Central memory CD8-positive, alpha-beta T cell (primary cell): ENCODE measurements at regions not wholly inside any gene's neighbourhood (a gene's known extent, or its start where the extent isn't known, plus 50 kb on each side); places are given as distances from the start of the nearest gene placed in this dataset.

ENCODE experiments used
- ATAC-seq: fragments of 150-1000 bp; cut with Tn5 transposase; replicated peaks from 2 replicates; pipeline ENCODE4 v1.10.0; 2022; ENCODE audit warnings: mild to moderate bottlenecking, moderate FRiP score, moderate number of reproducible peaks; ENCODE audit not compliant: poor library complexity, severe bottlenecking; ENCODE audit errors: extremely low read depth
- DNase-seq, 2 donors: peaks; one replicate each; pipeline ENCODE4 v3.0.0; 2021; ENCODE audit warnings: low spot score in 2 of 2
- H3K27ac Mint-ChIP-seq: one replicate; pipeline ENCODE4 v1.8.0; 2022; ENCODE audit warnings: low read depth, mild to moderate bottlenecking, moderate library complexity, mixed read lengths
- H3K27me3 Mint-ChIP-seq: one replicate; pipeline ENCODE4 v1.8.0; 2022; ENCODE audit warnings: mixed read lengths
- H3K36me3 Mint-ChIP-seq: one replicate; pipeline ENCODE4 v1.8.0; 2022; ENCODE audit warnings: mild to moderate bottlenecking, moderate library complexity, mixed read lengths; ENCODE audit not compliant: insufficient read depth
- H3K4me1 Mint-ChIP-seq: one replicate; pipeline ENCODE4 v1.8.0; 2022; ENCODE audit warnings: mixed read lengths
- H3K4me3 Mint-ChIP-seq: one replicate; pipeline ENCODE4 v1.8.0; 2022; ENCODE audit warnings: mild to moderate bottlenecking, moderate library complexity, mixed read lengths
- H3K9me3 Mint-ChIP-seq: one replicate; pipeline ENCODE4 v1.8.0; 2022; ENCODE audit warnings: mixed read lengths

DNA sequence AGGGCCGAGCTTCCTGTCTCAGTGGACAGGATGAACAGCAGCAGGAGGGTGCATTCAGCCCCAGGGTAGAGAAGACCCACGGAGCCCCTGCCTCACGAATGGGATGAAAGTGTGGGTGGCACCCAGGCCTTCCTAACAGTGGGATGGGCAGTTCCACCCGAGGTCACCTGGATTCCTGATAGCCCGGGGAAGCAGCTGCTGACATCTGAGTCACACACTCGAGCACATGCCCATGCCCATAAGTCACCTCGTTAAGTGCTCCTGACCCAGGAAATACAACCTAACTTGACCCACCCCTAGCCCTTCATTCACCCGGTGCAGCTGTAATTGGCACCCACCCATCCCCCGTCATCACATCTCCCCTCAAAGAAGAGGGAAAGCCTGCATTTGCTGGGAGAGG, 85.3 kb upstream of the FOXF1 start:
- Mint-ChIP-seq H3K27ac (no peak overlapping the region), H3K4me1 (no peaks in the 10 kb centered on the region), H3K4me3 (no peak overlapping the region), H3K9me3 (no peaks in the 10 kb centered on the region), H3K27me3 (peaks cover 35% of the 10 kb centered on the region), H3K36me3 (no peaks in the 10 kb centered on the region)
- ATAC-seq (no peak), DNase-seq (no peak)

DNA sequence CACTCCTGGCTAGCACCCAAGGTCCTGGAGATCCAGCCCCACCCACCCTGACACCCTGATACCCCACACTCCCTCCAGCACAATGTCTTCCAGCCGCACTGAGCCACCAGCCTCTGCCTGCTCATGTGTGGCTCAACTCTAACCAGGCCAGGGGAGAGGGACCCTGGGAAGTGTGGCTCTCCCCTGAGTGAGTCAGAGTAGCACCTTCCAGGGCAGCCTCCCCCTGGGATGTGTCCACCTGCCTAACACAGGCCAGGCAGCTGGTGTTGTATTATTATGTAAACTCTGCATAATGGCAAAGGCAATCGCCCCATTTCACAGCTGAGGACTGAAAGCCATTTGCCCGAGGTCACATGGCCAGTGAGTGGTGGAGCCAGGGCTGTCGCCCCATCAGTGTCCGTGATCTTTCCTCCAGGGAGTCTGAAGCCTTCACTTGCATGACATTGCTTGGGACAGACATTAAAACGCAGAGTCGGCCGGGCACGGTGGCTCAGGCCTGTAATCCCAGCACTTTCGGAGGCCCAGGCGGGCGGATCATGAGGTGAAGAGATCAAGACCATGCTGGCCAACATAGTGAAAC, 84.2 kb upstream of the FOXF1 start:
- Mint-ChIP-seq H3K27me3 (peaks cover 39% of the 10 kb centered on the region), H3K27ac (no peak overlapping the region), H3K36me3 (no peaks in the 10 kb centered on the region), H3K4me1 (no peaks in the 10 kb centered on the region), H3K9me3 (no peaks in the 10 kb centered on the region), H3K4me3 (no peak overlapping the region)
- no peak for DNase-seq
- no peak for ATAC-seq

DNA sequence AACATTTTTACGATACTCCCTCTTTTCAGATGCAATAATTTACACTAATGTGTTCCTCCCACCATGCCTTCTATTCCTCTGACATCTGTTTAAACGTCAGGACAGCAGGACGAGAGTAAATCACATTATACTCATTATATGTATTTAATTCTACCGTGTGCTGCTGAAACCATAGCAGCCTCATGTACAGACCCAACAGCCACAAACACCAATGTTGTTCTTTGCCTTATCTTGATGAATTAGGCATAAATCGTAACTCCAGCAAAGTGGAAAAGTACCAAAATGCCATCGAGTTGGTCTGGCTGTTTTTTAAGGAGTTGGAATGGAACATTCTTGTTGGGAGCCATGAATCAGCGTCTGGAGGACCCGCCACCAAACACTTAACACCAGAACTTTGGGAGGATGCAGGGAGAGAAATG, 82.9 kb upstream of the FOXF1 start:
- no peaks in the 10 kb centered on the region for H3K36me3 Mint-ChIP-seq
- no peak for ATAC-seq
- H3K9me3 Mint-ChIP-seq: no peaks in the 10 kb centered on the region
- peaks cover 44% of the 10 kb centered on the region for H3K27me3 Mint-ChIP-seq
- H3K4me3 Mint-ChIP-seq: no peak overlapping the region
- no peaks in the 10 kb centered on the region for H3K4me1 Mint-ChIP-seq
- DNase-seq: no peak
- H3K27ac Mint-ChIP-seq: no peak overlapping the region

DNA sequence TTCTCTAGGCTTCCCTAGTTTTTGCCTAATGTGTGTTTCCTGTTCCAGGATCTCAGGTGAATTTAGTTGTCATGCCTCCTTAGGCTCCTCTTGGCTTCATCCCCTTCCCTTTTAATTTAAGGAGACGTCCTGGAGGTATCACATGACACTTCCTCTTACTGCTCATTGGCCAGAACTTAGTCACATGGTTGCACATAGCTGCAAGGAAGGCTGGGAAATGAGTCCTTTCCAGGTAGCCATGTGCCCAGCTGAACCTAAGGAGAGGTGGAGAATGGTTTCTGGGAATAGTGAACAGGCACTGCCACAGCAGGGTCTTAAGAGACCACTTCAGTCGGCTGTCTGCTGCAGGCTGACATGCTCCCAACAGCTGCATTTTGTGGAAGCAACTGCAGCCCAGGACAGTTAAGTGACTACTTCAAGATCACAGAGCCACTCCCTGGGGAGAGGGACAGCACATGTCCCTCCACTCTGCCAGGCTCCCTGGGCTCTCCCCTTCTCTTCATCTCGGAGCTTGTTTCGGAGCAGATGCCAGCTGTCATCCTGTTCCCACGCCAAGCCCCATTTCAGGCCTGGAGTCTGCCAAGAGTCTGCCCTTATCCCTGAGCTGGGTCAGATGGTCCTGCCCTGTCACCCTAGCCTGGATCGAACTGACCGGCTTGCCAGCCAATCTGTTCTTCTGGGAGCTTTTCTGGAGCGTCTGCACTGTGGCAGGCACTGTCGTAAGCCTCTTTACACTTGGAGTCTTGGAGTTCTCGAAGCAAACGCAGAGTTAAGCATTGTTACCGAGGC, 81.4 kb upstream of the FOXF1 start:
- Mint-ChIP-seq H3K4me3 (no peak overlapping the region), H3K27me3 (peaks cover 44% of the 10 kb centered on the region), H3K4me1 (no peaks in the 10 kb centered on the region), H3K36me3 (no peaks in the 10 kb centered on the region), H3K27ac (no peak overlapping the region), H3K9me3 (no peaks in the 10 kb centered on the region)
- ATAC-seq: no peak
- no peak for DNase-seq

DNA sequence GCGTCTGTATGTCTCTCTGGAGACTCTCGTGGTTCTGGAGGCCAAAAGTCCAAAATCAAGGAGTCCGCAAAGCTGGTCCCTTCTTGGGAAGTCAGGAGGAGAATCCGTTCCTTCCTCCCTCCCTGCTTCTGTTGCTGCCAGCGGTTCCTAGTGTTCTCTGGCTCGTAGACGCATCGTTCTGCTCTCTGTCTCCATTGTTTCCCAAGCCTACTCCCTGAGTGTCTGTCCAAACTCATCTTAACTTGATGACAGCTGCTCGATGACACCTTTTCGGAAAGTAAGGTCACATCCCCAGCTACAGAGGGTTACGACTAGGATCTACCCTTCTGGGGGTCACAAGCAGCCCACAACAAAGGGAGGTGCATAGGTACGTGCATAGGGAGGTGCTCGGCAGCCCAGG, 80.7 kb upstream of the FOXF1 start:
- Mint-ChIP-seq H3K4me1 (no peaks in the 10 kb centered on the region), H3K27me3 (peaks cover 44% of the 10 kb centered on the region), H3K4me3 (no peak overlapping the region), H3K27ac (no peak overlapping the region), H3K36me3 (no peaks in the 10 kb centered on the region), H3K9me3 (no peaks in the 10 kb centered on the region)
- no peak for ATAC-seq
- no peak for DNase-seq

DNA sequence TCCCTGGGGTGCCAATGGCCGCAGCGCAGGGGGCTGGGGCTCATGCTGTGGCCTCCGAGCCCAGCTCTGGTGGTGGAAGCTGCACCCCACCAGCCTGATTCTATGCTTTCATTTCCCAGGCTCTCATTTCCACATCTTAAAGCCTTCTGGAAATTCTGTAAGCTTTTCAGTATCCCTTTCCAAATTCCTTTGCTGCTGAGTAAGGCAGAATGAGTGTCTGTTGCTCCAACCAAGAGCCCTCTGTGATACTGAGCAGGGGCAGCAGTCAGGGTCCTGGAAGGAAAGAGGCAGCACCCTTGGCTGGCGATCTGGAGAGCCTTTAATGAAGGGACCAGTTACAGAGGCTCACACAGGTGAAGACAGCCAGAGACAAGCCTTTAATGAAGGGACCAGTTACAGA, 79.5 kb upstream of the FOXF1 start:
- no peak for DNase-seq
- H3K4me3 Mint-ChIP-seq: no peak overlapping the region
- no peaks in the 10 kb centered on the region for H3K9me3 Mint-ChIP-seq
- H3K4me1 Mint-ChIP-seq: no peaks in the 10 kb centered on the region
- no peaks in the 10 kb centered on the region for H3K36me3 Mint-ChIP-seq
- ATAC-seq: no peak
- H3K27ac Mint-ChIP-seq: no peak overlapping the region
- H3K27me3 Mint-ChIP-seq: peaks cover 39% of the 10 kb centered on the region

DNA sequence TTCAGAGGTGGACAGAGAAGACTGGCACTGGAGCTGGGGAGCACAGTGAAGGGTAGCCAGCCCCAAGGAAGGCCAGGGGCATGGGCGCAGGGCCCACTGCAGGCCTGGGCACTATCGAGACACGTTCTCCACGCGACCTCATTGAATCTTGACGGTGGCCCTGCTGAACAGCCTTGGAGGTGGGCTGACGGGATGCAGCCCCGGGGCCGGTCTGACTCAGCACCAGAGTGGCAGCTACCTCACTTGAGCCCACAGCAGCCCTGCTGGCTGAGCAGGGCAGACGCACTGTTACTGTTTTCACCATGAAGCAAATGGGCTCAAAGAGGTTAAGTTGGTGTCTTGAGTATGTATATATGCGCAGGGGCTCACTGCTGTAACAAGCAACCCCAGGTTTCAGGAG, 78.8 kb upstream of the FOXF1 start:
- DNase-seq: no peak
- no peak overlapping the region for H3K27ac Mint-ChIP-seq
- H3K4me3 Mint-ChIP-seq: no peak overlapping the region
- no peaks in the 10 kb centered on the region for H3K9me3 Mint-ChIP-seq
- no peaks in the 10 kb centered on the region for H3K4me1 Mint-ChIP-seq
- H3K27me3 Mint-ChIP-seq: peaks cover 34% of the 10 kb centered on the region
- ATAC-seq: no peak
- H3K36me3 Mint-ChIP-seq: no peaks in the 10 kb centered on the region

DNA sequence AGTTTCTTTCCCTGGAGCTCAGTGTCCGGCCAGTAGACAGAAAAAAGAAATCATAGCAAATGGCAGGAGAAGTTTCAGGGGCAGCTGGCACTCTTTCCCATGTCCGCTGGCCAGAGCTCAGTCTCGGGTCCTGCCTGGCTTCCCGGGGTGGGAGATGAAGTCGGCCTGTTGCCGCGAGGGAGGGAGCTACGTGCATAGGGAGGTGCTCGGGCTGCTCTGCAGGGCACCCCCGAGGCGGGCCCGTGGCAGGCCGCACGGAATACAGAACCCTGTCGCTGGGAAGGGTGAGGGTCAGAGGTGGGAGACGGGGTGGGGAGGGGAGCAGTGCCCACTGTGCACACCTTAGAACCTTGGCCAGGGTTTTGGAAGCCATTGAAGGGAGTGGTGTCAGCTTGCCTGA, 78.3 kb upstream of the FOXF1 start:
- no peaks in the 10 kb centered on the region for H3K36me3 Mint-ChIP-seq
- ATAC-seq (no peak), DNase-seq (no peak)
- H3K4me1 Mint-ChIP-seq: no peaks in the 10 kb centered on the region
- no peak overlapping the region for H3K4me3 Mint-ChIP-seq
- no peaks in the 10 kb centered on the region for H3K9me3 Mint-ChIP-seq
- peaks cover 31% of the 10 kb centered on the region for H3K27me3 Mint-ChIP-seq
- no peak overlapping the region for H3K27ac Mint-ChIP-seq

DNA sequence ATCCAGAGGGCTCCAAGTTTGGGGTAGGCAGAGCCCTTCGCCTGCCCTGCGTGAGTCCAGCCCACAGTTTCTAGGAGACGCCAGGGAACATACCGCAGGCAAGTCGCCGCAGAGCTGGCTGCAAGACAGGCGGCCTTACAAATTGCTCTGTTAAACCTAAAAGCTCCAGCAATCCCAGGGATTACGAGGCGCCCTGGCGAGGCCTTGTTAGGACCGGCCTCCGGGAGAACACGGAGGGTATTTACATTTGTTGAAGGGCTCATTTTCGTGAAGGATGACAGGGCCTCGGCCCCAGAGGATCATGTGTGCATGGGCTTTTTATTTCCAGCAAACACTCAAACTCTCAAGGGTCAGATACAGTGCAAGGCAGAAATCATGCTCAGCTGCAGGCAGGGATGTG, 77.6 kb upstream of the FOXF1 start:
- Mint-ChIP-seq H3K36me3 (no peaks in the 10 kb centered on the region), H3K27me3 (peaks cover 26% of the 10 kb centered on the region), H3K4me1 (no peaks in the 10 kb centered on the region), H3K4me3 (no peak overlapping the region), H3K27ac (no peak overlapping the region), H3K9me3 (no peaks in the 10 kb centered on the region)
- ATAC-seq (no peak), DNase-seq (no peak)

DNA sequence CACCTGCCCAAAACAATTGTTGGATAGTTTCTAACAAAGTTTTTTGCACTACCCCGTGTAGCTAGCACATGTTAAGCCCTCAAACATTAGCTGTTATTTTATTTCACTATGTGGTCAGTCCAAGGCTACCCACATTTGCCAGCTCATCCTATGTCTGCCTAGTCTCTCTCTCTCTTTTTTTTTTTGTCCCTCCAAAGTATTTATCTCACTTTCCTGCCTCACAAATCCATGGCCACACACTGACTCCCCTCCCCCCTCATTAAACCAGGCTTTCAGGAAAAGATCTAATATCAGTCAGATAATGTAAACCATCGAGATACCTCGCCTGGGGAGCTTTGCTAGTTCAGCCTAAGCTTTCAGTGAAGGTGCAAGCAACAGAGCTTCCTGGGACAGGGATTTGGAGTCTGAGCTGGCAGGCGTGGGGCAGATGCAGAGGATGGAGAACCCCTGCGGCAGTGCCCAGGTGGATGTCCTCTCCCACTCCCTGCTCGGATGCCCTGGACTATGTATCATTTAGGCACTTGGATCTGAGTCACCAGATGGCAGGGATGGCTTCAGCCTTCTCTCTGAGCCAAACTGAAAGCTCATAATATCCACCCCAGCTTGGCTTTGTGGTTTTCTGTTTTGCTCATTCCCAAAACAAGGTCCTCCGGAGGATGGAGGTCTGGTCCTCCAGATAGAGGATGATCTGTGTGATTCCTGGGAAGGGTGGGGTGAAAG, 73.7 kb upstream of the FOXF1 start:
- DNase-seq (no peak), ATAC-seq (no peak)
- Mint-ChIP-seq H3K27me3 (peaks cover 11% of the 10 kb centered on the region), H3K9me3 (no peaks in the 10 kb centered on the region), H3K36me3 (no peaks in the 10 kb centered on the region), H3K4me3 (no peak overlapping the region), H3K4me1 (no peaks in the 10 kb centered on the region), H3K27ac (no peak overlapping the region)

DNA sequence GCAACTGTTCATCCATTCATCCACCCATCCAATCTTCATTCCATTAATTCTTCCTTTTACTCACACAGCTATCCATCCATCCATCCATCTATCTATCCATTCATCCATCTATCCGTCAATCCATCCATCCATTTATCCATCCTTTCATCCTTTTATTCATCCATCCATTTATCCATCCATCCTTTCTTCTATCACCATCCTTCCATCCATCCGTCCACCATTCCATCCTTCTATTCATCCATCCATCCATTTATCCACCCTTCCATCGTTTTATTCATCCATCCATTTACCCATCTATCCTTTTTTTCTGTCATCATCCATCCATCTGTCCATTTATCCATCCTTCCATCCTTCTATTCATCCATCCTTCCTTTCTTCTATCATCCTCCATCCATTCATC, 73.0 kb upstream of the FOXF1 start:
- DNase-seq (no peak), ATAC-seq (no peak)
- Mint-ChIP-seq H3K9me3 (no peaks in the 10 kb centered on the region), H3K27me3 (peaks cover 11% of the 10 kb centered on the region), H3K27ac (no peak overlapping the region), H3K4me1 (no peaks in the 10 kb centered on the region), H3K36me3 (no peaks in the 10 kb centered on the region), H3K4me3 (no peak overlapping the region)

DNA sequence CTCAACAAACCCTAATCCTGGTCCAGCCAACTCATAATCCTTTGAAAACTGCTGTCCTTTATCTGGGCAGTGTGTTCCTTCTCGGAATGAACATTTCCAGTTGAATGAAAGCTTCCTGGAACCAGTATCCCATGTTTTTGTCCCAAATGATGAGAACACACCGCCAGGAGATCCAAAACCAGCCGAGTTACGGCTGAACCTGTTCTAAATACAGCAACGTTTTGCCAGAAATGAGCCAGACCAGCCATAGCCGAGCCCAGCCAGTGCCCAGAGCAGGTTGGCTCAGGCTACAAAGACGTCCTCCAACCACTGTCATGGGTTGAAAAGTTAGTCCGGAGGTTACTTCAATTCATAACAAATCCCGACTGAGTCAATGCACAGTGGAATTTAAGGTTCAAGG, 67.6 kb upstream of the FOXF1 start:
- ATAC-seq: no peak
- no peak for DNase-seq
- Mint-ChIP-seq H3K36me3 (no peaks in the 10 kb centered on the region), H3K4me1 (no peaks in the 10 kb centered on the region), H3K27ac (no peak overlapping the region), H3K27me3 (peaks cover 26% of the 10 kb centered on the region), H3K4me3 (no peak overlapping the region), H3K9me3 (no peaks in the 10 kb centered on the region)

DNA sequence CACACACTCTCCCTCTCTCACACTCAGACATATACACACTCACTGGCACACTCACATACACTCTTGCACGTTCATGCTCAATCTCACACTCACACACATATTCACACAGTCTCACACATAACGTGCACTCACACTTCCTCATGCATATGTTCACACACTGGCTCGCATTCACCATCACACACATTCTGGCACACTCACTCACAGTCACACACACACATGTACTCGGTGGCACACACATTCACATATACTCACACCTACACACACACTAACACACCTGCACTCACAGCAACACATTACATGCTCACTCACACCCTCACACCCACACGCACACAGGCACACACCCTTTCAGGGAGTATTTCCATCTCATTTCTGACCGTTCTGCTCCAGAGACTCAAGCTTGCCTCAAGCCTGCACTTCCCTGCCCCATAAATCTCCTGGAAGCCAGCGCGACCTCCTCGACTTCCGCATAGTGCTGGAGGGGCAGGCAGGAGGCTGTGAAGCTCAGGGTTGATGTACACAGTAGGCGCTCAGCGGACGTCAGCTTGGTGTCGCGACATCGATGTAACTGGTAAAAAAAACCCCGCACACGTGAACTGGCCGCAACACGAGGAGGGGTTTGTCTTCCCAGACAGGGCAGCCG, 66.7 kb upstream of the FOXF1 start:
- Mint-ChIP-seq H3K27ac (no peak overlapping the region), H3K4me3 (no peak overlapping the region), H3K36me3 (no peaks in the 10 kb centered on the region), H3K9me3 (no peaks in the 10 kb centered on the region), H3K27me3 (peaks cover 16% of the 10 kb centered on the region), H3K4me1 (no peaks in the 10 kb centered on the region)
- no peak for ATAC-seq
- no peak for DNase-seq
